CD4-positive, alpha-beta T cell treated with Interleukin-4 for 1 hour (primary cell): ENCODE measurements at regions not wholly inside any gene's neighbourhood (a gene's known extent, or its start where the extent isn't known, plus 50 kb on each side); places are given as distances from the start of the nearest gene placed in this dataset.
"Not testable (repeated sequence)": the region's sequence is repeated elsewhere in the genome, so short reads cannot be mapped to it uniquely, and the experiment has no call there.

ENCODE experiments used
- DNase-seq, 2 donors: peaks; one replicate each; pipeline ENCODE4 v3.0.0-alpha.2; 2020 to 2022

GRCh38 chr4:9608300-9608699, 164.1 kb downstream of the DEFB131A start:
- no peak for DNase-seq

GRCh38 chr4:9610321-9610720, 166.1 kb downstream of the DEFB131A start:
- DNase-seq, result not testable (repeated sequence)

- DNase-seq, result no peak
Observed at GRCh38 chr4:9611101-9611500, 166.9 kb downstream of the DEFB131A start.

GRCh38 chr4:9636411-9636810, 145.0 kb upstream of the DRD5 start:
- DNase-seq, result not testable (repeated sequence)

GRCh38 chr4:9659678-9660077, 121.8 kb upstream of the DRD5 start:
- DNase-seq, result peak in 1 of 2 donors; percentile 26

GRCh38 chr4:9660955-9661354, 120.5 kb upstream of the DRD5 start:
- DNase-seq, result not testable (repeated sequence)

GRCh38 chr4:9670725-9671124, 110.7 kb upstream of the DRD5 start:
- DNase-seq, result not testable (repeated sequence)

- not testable (repeated sequence) for DNase-seq
Observed at GRCh38 chr4:9677357-9677756, 104.1 kb upstream of the DRD5 start.

- DNase-seq, result no peak
Observed at GRCh38 chr4:9679704-9680478, 101.5 kb upstream of the DRD5 start.

- not testable (repeated sequence) for DNase-seq
Observed at GRCh38 chr4:9683174-9683573, 98.3 kb upstream of the DRD5 start.

- DNase-seq, result not testable (repeated sequence)
Observed at GRCh38 chr4:9685016-9685415, 96.4 kb upstream of the DRD5 start.

- no peak for DNase-seq
Observed at GRCh38 chr4:9685692-9686091, 95.7 kb upstream of the DRD5 start.

- not testable (repeated sequence) for DNase-seq
Observed at GRCh38 chr4:9690636-9691237, 90.7 kb upstream of the DRD5 start.

- DNase-seq, result peak; percentile 96
Observed at GRCh38 chr4:9691238-9692065, 90.0 kb upstream of the DRD5 start.

- not testable (repeated sequence) for DNase-seq
Observed at GRCh38 chr4:9692791-9693491, 88.5 kb upstream of the DRD5 start.

- not testable (repeated sequence) for DNase-seq
Observed at GRCh38 chr4:9694403-9694802, 87.0 kb upstream of the DRD5 start.

- peak; percentile 32 to 36 for DNase-seq
Observed at GRCh38 chr4:9695994-9696393, 85.4 kb upstream of the DRD5 start.

- DNase-seq, result not testable (repeated sequence)
Observed at GRCh38 chr4:9696561-9696960, 84.9 kb upstream of the DRD5 start.

GRCh38 chr4:9702019-9702418, 79.4 kb upstream of the DRD5 start:
- not testable (repeated sequence) for DNase-seq

GRCh38 chr4:9702696-9703095, 78.7 kb upstream of the DRD5 start:
- DNase-seq, result not testable (repeated sequence)

GRCh38 chr4:9703391-9703790, 78.0 kb upstream of the DRD5 start:
- DNase-seq, result peak; percentile 64 to 71

GRCh38 chr4:9704126-9704525, 77.3 kb upstream of the DRD5 start:
- not testable (repeated sequence) for DNase-seq
